ENCODE measurements at regions not wholly inside any gene's neighbourhood (a gene's known extent, or its start where the extent isn't known, plus 50 kb on each side); places are given as distances from the start of the nearest gene placed in this dataset.

GRCh38 chr19:31402529-31403316 lies 53.5 kb upstream of the TSHZ3 start:
- no peak overlapping the region for H3K4me3 ChIP-seq (ENCODE audit: low read depth, low read length)
- no peak overlapping the region for H2AFZ ChIP-seq (ENCODE audit: low read length, unreplicated experiment)
- H3K27ac ChIP-seq (ENCODE audit: low read depth, low read length): no peak overlapping the region
- peaks cover 13% of the 10 kb centered on the region for H3K27me3 ChIP-seq (ENCODE audit: insufficient read depth, low read length)
- peaks cover 2% of the 10 kb centered on the region for H3K4me1 ChIP-seq (ENCODE audit: control insufficient read depth, insufficient read depth, low read length, unreplicated experiment)
- no peaks in the 10 kb centered on the region for H3K79me2 ChIP-seq (ENCODE audit: control insufficient read depth, insufficient read depth, low read length, unreplicated experiment)
- H3K36me3 ChIP-seq (ENCODE audit: insufficient read depth, low read length): no peaks in the 10 kb centered on the region

GRCh38 chr19:31406106-31406505 lies 56.9 kb upstream of the TSHZ3 start:
- no peak overlapping the region for H3K4me3 ChIP-seq (ENCODE audit: low read depth, low read length)
- no peak overlapping the region for H2AFZ ChIP-seq (ENCODE audit: low read length, unreplicated experiment)
- no peaks in the 10 kb centered on the region for H3K36me3 ChIP-seq (ENCODE audit: insufficient read depth, low read length)
- no peak overlapping the region for H3K27ac ChIP-seq (ENCODE audit: low read depth, low read length)
- peaks cover 8% of the 10 kb centered on the region; the same call in 1 of the 2 replicates for H3K27me3 ChIP-seq (ENCODE audit: insufficient read depth, low read length)
- H3K4me1 ChIP-seq (ENCODE audit: control insufficient read depth, insufficient read depth, low read length, unreplicated experiment): peaks cover 20% of the 10 kb centered on the region
- no peaks in the 10 kb centered on the region for H3K79me2 ChIP-seq (ENCODE audit: control insufficient read depth, insufficient read depth, low read length, unreplicated experiment)

GRCh38 chr19:31408460-31409124 lies 59.4 kb upstream of the TSHZ3 start:
- Histone ChIP-seq H3K36me3 (ENCODE audit: insufficient read depth, low read length) (no peaks in the 10 kb centered on the region), H3K27me3 (ENCODE audit: insufficient read depth, low read length) (0 out of 2 replicates have a peak, but pooled peaks cover 5% of the 10 kb centered on the region), H2AFZ (ENCODE audit: low read length, unreplicated experiment) (peak overlapping the region; percentile 52), H3K4me3 (ENCODE audit: low read depth, low read length) (0 out of 2 replicates have a peak overlapping the region, but pooled peaks have one; percentile 32), H3K27ac (ENCODE audit: low read depth, low read length) (peak overlapping the region; percentile 95), H3K4me1 (ENCODE audit: control insufficient read depth, insufficient read depth, low read length, unreplicated experiment) (peaks cover 20% of the 10 kb centered on the region), H3K79me2 (ENCODE audit: control insufficient read depth, insufficient read depth, low read length, unreplicated experiment) (no peaks in the 10 kb centered on the region)

- Histone ChIP-seq H3K36me3 (ENCODE audit: insufficient read depth, low read length) (no peaks in the 10 kb centered on the region), H3K4me3 (ENCODE audit: low read depth, low read length) (no peak overlapping the region), H3K4me1 (ENCODE audit: control insufficient read depth, insufficient read depth, low read length, unreplicated experiment) (peaks cover 12% of the 10 kb centered on the region), H3K79me2 (ENCODE audit: control insufficient read depth, insufficient read depth, low read length, unreplicated experiment) (no peaks in the 10 kb centered on the region), H2AFZ (ENCODE audit: low read length, unreplicated experiment) (no peak overlapping the region), H3K27me3 (ENCODE audit: insufficient read depth, low read length) (peaks cover 9% of the 10 kb centered on the region), H3K27ac (ENCODE audit: low read depth, low read length) (no peak overlapping the region)
Measured at GRCh38 chr19:31413353-31413752, 64.1 kb upstream of the TSHZ3 start.

- Histone ChIP-seq H3K27me3 (ENCODE audit: insufficient read depth, low read length) (peaks cover 18% of the 10 kb centered on the region), H3K27ac (ENCODE audit: low read depth, low read length) (no peak overlapping the region), H3K4me1 (ENCODE audit: control insufficient read depth, insufficient read depth, low read length, unreplicated experiment) (no peaks in the 10 kb centered on the region), H3K4me3 (ENCODE audit: low read depth, low read length) (no peak overlapping the region), H2AFZ (ENCODE audit: low read length, unreplicated experiment) (no peak overlapping the region), H3K79me2 (ENCODE audit: control insufficient read depth, insufficient read depth, low read length, unreplicated experiment) (no peaks in the 10 kb centered on the region), H3K36me3 (ENCODE audit: insufficient read depth, low read length) (no peaks in the 10 kb centered on the region)
Measured at GRCh38 chr19:31415322-31415721, 66.1 kb upstream of the TSHZ3 start.

- no peak overlapping the region for H2AFZ ChIP-seq (ENCODE audit: low read length, unreplicated experiment)
- no peaks in the 10 kb centered on the region for H3K36me3 ChIP-seq (ENCODE audit: insufficient read depth, low read length)
- H3K4me3 ChIP-seq (ENCODE audit: low read depth, low read length): no peak overlapping the region
- H3K27me3 ChIP-seq (ENCODE audit: insufficient read depth, low read length): peaks cover 27% of the 10 kb centered on the region
- no peaks in the 10 kb centered on the region for H3K4me1 ChIP-seq (ENCODE audit: control insufficient read depth, insufficient read depth, low read length, unreplicated experiment)
- no peaks in the 10 kb centered on the region for H3K79me2 ChIP-seq (ENCODE audit: control insufficient read depth, insufficient read depth, low read length, unreplicated experiment)
- no peak overlapping the region for H3K27ac ChIP-seq (ENCODE audit: low read depth, low read length)
Measured at GRCh38 chr19:31416548-31416947, 67.3 kb upstream of the TSHZ3 start.

- Histone ChIP-seq H2AFZ (ENCODE audit: low read length, unreplicated experiment) (no peak overlapping the region), H3K27me3 (ENCODE audit: insufficient read depth, low read length) (peaks cover 27% of the 10 kb centered on the region), H3K36me3 (ENCODE audit: insufficient read depth, low read length) (no peaks in the 10 kb centered on the region), H3K4me1 (ENCODE audit: control insufficient read depth, insufficient read depth, low read length, unreplicated experiment) (no peaks in the 10 kb centered on the region), H3K79me2 (ENCODE audit: control insufficient read depth, insufficient read depth, low read length, unreplicated experiment) (no peaks in the 10 kb centered on the region), H3K27ac (ENCODE audit: low read depth, low read length) (no peak overlapping the region), H3K4me3 (ENCODE audit: low read depth, low read length) (no peak overlapping the region)
Measured at GRCh38 chr19:31418055-31418454, 68.8 kb upstream of the TSHZ3 start.

- Histone ChIP-seq H3K4me1 (ENCODE audit: control insufficient read depth, insufficient read depth, low read length, unreplicated experiment) (no peaks in the 10 kb centered on the region), H3K36me3 (ENCODE audit: insufficient read depth, low read length) (no peaks in the 10 kb centered on the region), H3K27me3 (ENCODE audit: insufficient read depth, low read length) (peaks cover 27% of the 10 kb centered on the region), H3K4me3 (ENCODE audit: low read depth, low read length) (no peak overlapping the region), H3K27ac (ENCODE audit: low read depth, low read length) (no peak overlapping the region), H2AFZ (ENCODE audit: low read length, unreplicated experiment) (no peak overlapping the region), H3K79me2 (ENCODE audit: control insufficient read depth, insufficient read depth, low read length, unreplicated experiment) (no peaks in the 10 kb centered on the region)
Measured at GRCh38 chr19:31418692-31419430, 69.6 kb upstream of the TSHZ3 start.

GRCh38 chr19:31419871-31420445 lies 70.7 kb upstream of the TSHZ3 start:
- Histone ChIP-seq H2AFZ (ENCODE audit: low read length, unreplicated experiment) (no peak overlapping the region), H3K27ac (ENCODE audit: low read depth, low read length) (no peak overlapping the region), H3K36me3 (ENCODE audit: insufficient read depth, low read length) (no peaks in the 10 kb centered on the region), H3K79me2 (ENCODE audit: control insufficient read depth, insufficient read depth, low read length, unreplicated experiment) (no peaks in the 10 kb centered on the region), H3K27me3 (ENCODE audit: insufficient read depth, low read length) (peaks cover 24% of the 10 kb centered on the region), H3K4me1 (ENCODE audit: control insufficient read depth, insufficient read depth, low read length, unreplicated experiment) (no peaks in the 10 kb centered on the region), H3K4me3 (ENCODE audit: low read depth, low read length) (no peak overlapping the region)

GRCh38 chr19:31421082-31421481 lies 71.8 kb upstream of the TSHZ3 start:
- no peak overlapping the region for H3K4me3 ChIP-seq (ENCODE audit: low read depth, low read length)
- H3K36me3 ChIP-seq (ENCODE audit: insufficient read depth, low read length): no peaks in the 10 kb centered on the region
- peaks cover 24% of the 10 kb centered on the region for H3K27me3 ChIP-seq (ENCODE audit: insufficient read depth, low read length)
- no peak overlapping the region for H3K27ac ChIP-seq (ENCODE audit: low read depth, low read length)
- H2AFZ ChIP-seq (ENCODE audit: low read length, unreplicated experiment): no peak overlapping the region
- H3K79me2 ChIP-seq (ENCODE audit: control insufficient read depth, insufficient read depth, low read length, unreplicated experiment): no peaks in the 10 kb centered on the region
- H3K4me1 ChIP-seq (ENCODE audit: control insufficient read depth, insufficient read depth, low read length, unreplicated experiment): no peaks in the 10 kb centered on the region

Measured in ACC112 (cell line).